Mesendoderm (in vitro differentiated cells): ENCODE measurements at regions not wholly inside any gene's neighbourhood (a gene's known extent, or its start where the extent isn't known, plus 50 kb on each side); places are given as distances from the start of the nearest gene placed in this dataset.

Experiments used
- DNase-seq: peaks from one replicate; pipeline ENCODE4 v3.0.0; 2013
- H2AK5ac ChIP-seq: 2 replicates; pipeline ENCODE4 v1.6.1; 2013; ENCODE audit warnings: low read length, inconsistent platforms
- H2BK120ac ChIP-seq: 2 replicates; pipeline ENCODE4 v1.6.1; 2013; ENCODE audit warnings: low read depth, mild to moderate bottlenecking, low read length, moderate library complexity, mixed read lengths
- H2BK15ac ChIP-seq: replicated peaks from 2 replicates; pipeline ENCODE4 v1.6.1; 2013; ENCODE audit warnings: low read depth, mild to moderate bottlenecking, moderate library complexity
- H2BK5ac ChIP-seq: 2 replicates; pipeline ENCODE4 v1.6.1; 2013; ENCODE audit warnings: low read length, inconsistent platforms
- H3K18ac ChIP-seq: 2 replicates; pipeline ENCODE4 v1.6.1; 2013; ENCODE audit warnings: mild to moderate bottlenecking, low read length, mixed read lengths
- H3K23ac ChIP-seq: one replicate; pipeline ENCODE4 v1.6.1; 2013; ENCODE audit warnings: low read length
- H3K27ac ChIP-seq: 2 replicates; pipeline ENCODE4 v1.5.1; 2013; ENCODE audit warnings: low read depth, mild to moderate bottlenecking, inconsistent platforms, low read length, moderate library complexity
- H3K27me3 ChIP-seq: 2 replicates; pipeline ENCODE4 v1.6.1; 2013; ENCODE audit warnings: low read length, control low read depth, mild to moderate bottlenecking, inconsistent platforms; ENCODE audit not compliant: insufficient read depth, poor library complexity
- H3K36me3 ChIP-seq: 2 replicates; pipeline ENCODE4 v1.6.1; 2013; ENCODE audit warnings: low read length, inconsistent platforms; ENCODE audit not compliant: control insufficient read depth, insufficient read depth
- H3K4ac ChIP-seq: one replicate; pipeline ENCODE4 v1.6.1; 2013; ENCODE audit warnings: low read depth, mild to moderate bottlenecking, low read length, moderate library complexity
- H3K4me1 ChIP-seq: 2 replicates; pipeline ENCODE4 v1.6.1; 2013; ENCODE audit warnings: low read depth, low read length, inconsistent platforms; ENCODE audit not compliant: control insufficient read depth
- H3K4me2 ChIP-seq: 2 replicates; pipeline ENCODE4 v1.6.1; 2013; ENCODE audit warnings: low read length
- H3K4me3 ChIP-seq: 2 replicates; pipeline ENCODE4 v1.5.1; 2013; ENCODE audit warnings: mild to moderate bottlenecking, low read length
- H3K56ac ChIP-seq: one replicate; pipeline ENCODE4 v1.6.1; 2013; ENCODE audit warnings: low read length
- H3K79me1 ChIP-seq: 2 replicates; pipeline ENCODE4 v1.6.1; 2013; ENCODE audit warnings: low read length, inconsistent platforms
- H3K79me2 ChIP-seq: 2 replicates; pipeline ENCODE4 v1.6.1; 2013; ENCODE audit warnings: mild to moderate bottlenecking, low read length; ENCODE audit not compliant: control insufficient read depth, insufficient read depth
- H3K9ac ChIP-seq: 2 replicates; pipeline ENCODE4 v1.6.1; 2013; ENCODE audit warnings: low read length, inconsistent platforms
- H4K5ac ChIP-seq: one replicate; pipeline ENCODE4 v1.6.1; 2013; ENCODE audit warnings: low read length
- H4K8ac ChIP-seq: one replicate; pipeline ENCODE4 v1.6.1; 2013; ENCODE audit warnings: low read depth, mild to moderate bottlenecking, control low read depth, low read length, moderate library complexity
- WGBS: extraction: QIAGEN DNeasy Blood & Tissue Kit; methylation state at CpG from one replicate; pipeline ENCODE4 v1.1.7; 2013; ENCODE audit warnings: low lambda C conversion rate, missing lambda C conversion rate; ENCODE audit not compliant: insufficient coverage; ENCODE audit errors: extremely low coverage; 5-methylcytosine and 5-hydroxymethylcytosine counted together

- Histone ChIP-seq H3K4ac (no peak overlapping the region), H3K27me3 (no peaks in the 10 kb centered on the region), H3K36me3 (no peaks in the 10 kb centered on the region), H3K9ac (no peak overlapping the region), H2BK5ac (no peak overlapping the region), H2BK120ac (no peak overlapping the region), H3K4me1 (no peaks in the 10 kb centered on the region), H4K5ac (no peak overlapping the region), H3K23ac (no peak overlapping the region), H3K4me2 (no peak overlapping the region), H3K56ac (no peak overlapping the region), H4K8ac (no peak overlapping the region), H3K79me1 (no peaks in the 10 kb centered on the region), H3K27ac (no peak overlapping the region), H2BK15ac (no peak overlapping the region), H3K79me2 (no peaks in the 10 kb centered on the region), H3K4me3 (no peak overlapping the region), H3K18ac (no peak overlapping the region), H2AK5ac (no peak overlapping the region)
- DNase-seq: no peak
Observed at GRCh38 chr3:110811050-110811449, 260.6 kb upstream of the NECTIN3 start.

- DNase-seq: peak; percentile 10
- no CpG with 5 or more reads among the region's 2 CpGs for WGBS
- Histone ChIP-seq H2BK120ac (no peak overlapping the region), H3K4me1 (no peaks in the 10 kb centered on the region), H3K18ac (no peak overlapping the region), H3K27me3 (no peaks in the 10 kb centered on the region), H3K4ac (no peak overlapping the region), H3K56ac (no peak overlapping the region), H3K9ac (no peak overlapping the region), H4K8ac (no peak overlapping the region), H3K27ac (no peak overlapping the region), H3K4me3 (no peak overlapping the region), H3K4me2 (no peak overlapping the region), H2AK5ac (no peak overlapping the region), H2BK5ac (no peak overlapping the region), H3K79me1 (no peaks in the 10 kb centered on the region), H3K36me3 (no peaks in the 10 kb centered on the region), H3K23ac (no peak overlapping the region), H4K5ac (no peak overlapping the region), H2BK15ac (no peak overlapping the region), H3K79me2 (no peaks in the 10 kb centered on the region)
Observed at GRCh38 chr3:110813541-110813940, 258.1 kb upstream of the NECTIN3 start.

DNA sequence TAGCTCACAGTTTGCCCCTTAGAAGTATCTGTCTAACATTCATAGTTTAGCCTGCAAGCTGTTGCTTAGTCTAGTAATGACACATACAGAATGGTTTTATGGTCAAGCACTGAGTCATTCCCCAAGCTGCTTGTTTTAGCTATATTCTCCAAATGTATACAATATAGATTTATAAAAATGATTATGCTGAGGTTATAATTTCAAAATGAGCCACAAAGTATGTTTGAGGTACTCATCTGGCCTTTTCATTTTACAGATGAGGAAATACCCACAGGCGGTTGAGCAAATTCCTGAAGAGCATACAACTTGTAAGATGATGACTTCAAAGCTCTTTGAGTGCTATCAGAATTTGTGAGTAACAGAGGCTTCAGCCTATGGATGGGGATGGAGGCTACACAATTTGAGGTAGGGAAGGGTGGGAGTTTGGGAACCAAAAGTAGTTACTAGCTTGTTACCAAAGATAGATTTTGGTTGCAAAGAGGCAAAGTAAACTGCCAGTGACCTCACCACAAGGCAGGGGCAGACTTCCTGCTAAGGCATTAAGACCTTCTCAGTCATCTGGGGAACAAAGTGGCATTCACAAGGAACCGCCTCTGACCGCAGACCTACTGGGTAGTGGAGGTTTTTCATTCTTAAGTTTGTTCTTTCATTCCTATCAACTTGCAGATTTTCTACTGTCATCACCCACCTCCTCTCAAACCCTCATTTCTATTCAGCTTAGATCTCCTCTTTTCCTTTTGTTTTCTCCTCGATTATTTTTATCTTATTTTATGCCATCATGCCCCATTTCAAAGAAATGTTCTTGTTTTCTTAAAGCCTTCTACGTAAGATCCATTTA is 257.2 kb upstream of the NECTIN3 start:
- peak; percentile 14 for DNase-seq
- Histone ChIP-seq H2AK5ac (no peak overlapping the region), H3K4ac (no peak overlapping the region), H4K8ac (no peak overlapping the region), H3K4me3 (no peak overlapping the region), H3K4me1 (no peaks in the 10 kb centered on the region), H3K9ac (no peak overlapping the region), H3K36me3 (no peaks in the 10 kb centered on the region), H3K79me2 (no peaks in the 10 kb centered on the region), H3K27me3 (no peaks in the 10 kb centered on the region), H2BK15ac (no peak overlapping the region), H2BK120ac (no peak overlapping the region), H3K23ac (no peak overlapping the region), H3K79me1 (no peaks in the 10 kb centered on the region), H3K27ac (no peak overlapping the region), H4K5ac (no peak overlapping the region), H3K4me2 (no peak overlapping the region), H3K18ac (no peak overlapping the region), H2BK5ac (no peak overlapping the region), H3K56ac (no peak overlapping the region)
- WGBS: no CpG with 5 or more reads among the region's 5 CpGs

- no peaks in the 10 kb centered on the region for H3K79me1 ChIP-seq
- no peak overlapping the region for H3K4me3 ChIP-seq
- H2BK120ac ChIP-seq: no peak overlapping the region
- no peak overlapping the region for H3K4me2 ChIP-seq
- no peaks in the 10 kb centered on the region for H3K4me1 ChIP-seq
- no peak overlapping the region for H2AK5ac ChIP-seq
- H3K9ac ChIP-seq: no peak overlapping the region
- H4K5ac ChIP-seq: no peak overlapping the region
- no peak overlapping the region for H3K56ac ChIP-seq
- H2BK15ac ChIP-seq: no peak overlapping the region
- no CpG with 5 or more reads among the region's 1 CpG for WGBS
- no peak overlapping the region for H3K4ac ChIP-seq
- no peak overlapping the region for H2BK5ac ChIP-seq
- H4K8ac ChIP-seq: no peak overlapping the region
- no peak overlapping the region for H3K23ac ChIP-seq
- no peaks in the 10 kb centered on the region for H3K27me3 ChIP-seq
- peak; percentile 40 for DNase-seq
- H3K18ac ChIP-seq: no peak overlapping the region
- H3K27ac ChIP-seq: no peak overlapping the region
- H3K79me2 ChIP-seq: no peaks in the 10 kb centered on the region
- no peaks in the 10 kb centered on the region for H3K36me3 ChIP-seq
Observed at GRCh38 chr3:110815008-110815583, 256.5 kb upstream of the NECTIN3 start.

DNA sequence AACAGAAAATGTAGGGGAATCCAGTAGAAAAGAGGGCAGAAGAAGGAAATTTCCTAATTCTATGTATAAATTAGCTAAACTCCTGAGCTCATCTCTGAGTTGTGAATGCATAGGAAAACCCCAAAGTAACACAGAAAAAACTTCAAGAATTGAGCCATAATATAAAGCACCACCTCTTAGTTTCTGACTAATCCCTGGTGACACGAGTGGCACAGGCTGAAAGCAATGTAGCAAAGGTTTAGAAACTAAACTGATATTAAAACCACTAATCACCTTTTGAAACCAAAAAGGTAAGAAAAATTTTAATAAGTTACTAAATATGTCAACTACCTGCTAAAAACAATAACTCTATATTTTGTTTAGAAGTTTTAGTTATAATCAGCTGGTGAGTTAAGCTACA is 255.6 kb upstream of the NECTIN3 start:
- Histone ChIP-seq H3K4me3 (no peak overlapping the region), H3K23ac (no peak overlapping the region), H3K56ac (no peak overlapping the region), H3K27me3 (no peaks in the 10 kb centered on the region), H2AK5ac (no peak overlapping the region), H2BK120ac (no peak overlapping the region), H3K18ac (no peak overlapping the region), H2BK5ac (no peak overlapping the region), H3K4ac (no peak overlapping the region), H2BK15ac (no peak overlapping the region), H3K4me1 (no peaks in the 10 kb centered on the region), H3K79me2 (no peaks in the 10 kb centered on the region), H3K36me3 (no peaks in the 10 kb centered on the region), H3K4me2 (no peak overlapping the region), H4K5ac (no peak overlapping the region), H4K8ac (no peak overlapping the region), H3K9ac (no peak overlapping the region), H3K79me1 (no peaks in the 10 kb centered on the region), H3K27ac (no peak overlapping the region)
- no CpG with 5 or more reads among the region's 1 CpG for WGBS
- DNase-seq: no peak

DNA sequence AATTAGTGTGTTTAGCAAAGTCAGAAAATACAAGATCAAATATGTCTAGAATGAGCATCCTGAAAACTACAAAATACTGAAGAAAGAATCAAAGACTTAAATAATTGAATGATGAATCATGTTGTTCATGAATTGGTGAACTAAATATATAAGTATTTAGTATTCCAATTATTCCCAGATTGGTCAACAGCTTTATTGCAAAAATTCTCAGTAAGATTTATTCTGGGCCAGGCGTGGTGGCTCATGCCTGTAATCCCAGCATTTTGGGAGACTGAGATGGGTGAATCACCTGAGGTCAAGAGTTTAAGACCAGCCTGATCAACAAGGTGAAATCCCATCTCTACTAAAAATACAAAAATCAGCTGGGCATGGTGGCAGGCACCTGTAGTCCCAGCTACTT is 250.0 kb upstream of the NECTIN3 start:
- Histone ChIP-seq H2BK15ac (no peak overlapping the region), H2AK5ac (no peak overlapping the region), H3K36me3 (no peaks in the 10 kb centered on the region), H3K9ac (no peak overlapping the region), H3K4ac (no peak overlapping the region), H3K27ac (no peak overlapping the region), H2BK5ac (no peak overlapping the region), H3K79me1 (no peaks in the 10 kb centered on the region), H3K18ac (no peak overlapping the region), H4K5ac (no peak overlapping the region), H2BK120ac (no peak overlapping the region), H3K4me1 (no peaks in the 10 kb centered on the region), H4K8ac (no peak overlapping the region), H3K27me3 (no peaks in the 10 kb centered on the region), H3K56ac (no peak overlapping the region), H3K4me3 (no peak overlapping the region), H3K23ac (no peak overlapping the region), H3K79me2 (no peaks in the 10 kb centered on the region), H3K4me2 (no peak overlapping the region)
- DNase-seq: no peak
- WGBS: no CpG with 5 or more reads among the region's 1 CpG
